Epithelial cell of proximal tubule (primary cell): ENCODE measurements at regions not wholly inside any gene's neighbourhood (a gene's known extent, or its start where the extent isn't known, plus 50 kb on each side); places are given as distances from the start of the nearest gene placed in this dataset.
"Not testable (repeated sequence)": the region's sequence is repeated elsewhere in the genome, so short reads cannot be mapped to it uniquely, and the experiment has no call there.

Source experiments
- DNase-seq: peaks from one replicate; pipeline ENCODE4 v3.0.0-alpha.2; 2011; ENCODE audit warnings: low read depth
- H3K4me3 ChIP-seq: 2 replicates; pipeline ENCODE4 v1.5.1; 2011; ENCODE audit warnings: low read depth, mild to moderate bottlenecking, low read length
- CTCF ChIP-seq: conservative IDR thresholded peaks from 2 replicates; pipeline ENCODE4 v1.5.1; 2012; ENCODE audit warnings: low read depth, mild to moderate bottlenecking, low read length

GRCh38 chr12:33830070-33830469, 192.2 kb upstream of the ALG10 start:
- TF ChIP-seq CTCF, result no peak
- no peak overlapping the region for H3K4me3 ChIP-seq
- no peak for DNase-seq

- no peak overlapping the region for H3K4me3 ChIP-seq
- no peak for TF ChIP-seq CTCF
- DNase-seq, result no peak
These were observed 189.4 kb upstream of the ALG10 start for GRCh38 chr12:33832900-33833299.

DNA sequence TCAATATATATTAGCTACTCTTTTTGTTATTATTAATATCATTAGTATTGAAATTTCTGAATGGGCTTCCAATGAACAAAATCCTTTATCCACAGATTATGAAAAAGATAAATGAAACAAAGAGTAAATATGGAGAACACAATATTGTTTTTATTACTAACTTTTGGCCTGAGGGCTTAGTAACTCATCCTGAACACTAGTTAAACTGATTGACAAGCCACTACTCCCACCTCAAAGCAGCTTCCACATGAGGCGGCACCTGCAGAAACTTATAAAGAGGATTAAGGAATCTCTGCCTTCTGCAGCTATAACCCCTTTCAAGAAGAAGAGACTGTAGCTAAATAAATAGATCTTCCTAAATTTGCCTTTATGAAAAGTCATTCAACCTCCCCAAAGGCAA, 187.6 kb upstream of the ALG10 start:
- no peak overlapping the region for H3K4me3 ChIP-seq
- DNase-seq, result no peak
- TF ChIP-seq CTCF, result no peak

DNA sequence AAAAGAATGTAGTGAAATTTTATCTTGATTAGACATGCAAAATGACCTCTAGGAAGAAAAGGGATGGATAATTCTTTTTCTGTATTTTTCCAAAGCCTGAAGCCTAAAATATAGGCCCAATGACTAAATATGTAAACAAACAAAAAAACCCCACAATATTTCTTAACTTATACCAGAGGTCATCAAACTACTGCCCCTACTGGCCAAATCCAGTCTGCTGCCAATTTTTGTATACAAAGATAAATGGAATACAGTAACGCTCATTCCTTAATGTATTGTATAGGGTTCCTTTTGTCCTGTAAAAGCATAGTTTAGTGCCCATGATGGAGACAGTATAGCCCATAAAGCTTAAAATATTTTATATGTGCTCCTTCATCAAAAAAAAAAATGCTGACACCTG, 145.7 kb upstream of the ALG10 start:
- DNase-seq, result no peak
- peak; percentile 8 for TF ChIP-seq CTCF
- H3K4me3 ChIP-seq, result no peak overlapping the region

DNA sequence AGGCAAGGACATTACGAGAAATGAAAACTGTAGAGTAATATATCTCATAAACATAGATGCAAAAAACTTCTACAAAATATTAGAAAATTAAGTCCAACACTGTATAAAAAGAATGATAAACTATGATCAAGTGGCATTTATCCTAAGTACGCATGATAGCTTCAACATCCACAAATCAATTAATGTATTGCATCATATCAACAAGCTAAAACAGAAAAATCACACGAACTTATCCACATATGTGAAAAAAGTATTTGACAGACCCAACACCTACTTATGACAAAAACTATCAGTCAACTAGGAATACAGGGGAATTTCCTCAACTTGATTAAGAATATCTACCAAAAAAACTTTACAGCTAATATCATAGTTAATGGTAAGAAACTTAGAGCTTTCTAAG, 129.9 kb upstream of the ALG10 start:
- no peak for TF ChIP-seq CTCF
- DNase-seq, result no peak
- H3K4me3 ChIP-seq, result no peak overlapping the region

DNA sequence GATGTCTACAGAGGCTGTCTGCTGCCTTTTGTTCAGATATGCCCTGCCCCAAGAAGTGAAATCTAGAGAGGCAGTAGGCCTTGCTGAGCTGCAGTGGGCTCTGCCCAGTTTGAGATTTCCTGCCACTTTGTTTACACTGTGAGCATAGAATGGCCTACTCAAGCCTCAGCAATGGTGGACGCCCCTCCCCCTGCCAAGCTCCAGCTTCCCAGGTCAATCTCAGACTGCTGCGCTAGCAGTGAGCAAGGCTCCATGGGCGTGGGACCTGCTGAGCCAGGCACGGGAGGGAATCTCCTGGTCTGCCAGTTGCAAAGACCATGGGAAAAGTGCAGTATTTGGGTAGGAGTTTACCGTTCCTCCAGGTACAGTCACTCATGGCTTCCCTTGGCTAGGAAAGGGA, 101.8 kb upstream of the ALG10 start:
- not testable (repeated sequence) for DNase-seq, H3K4me3 ChIP-seq

DNA sequence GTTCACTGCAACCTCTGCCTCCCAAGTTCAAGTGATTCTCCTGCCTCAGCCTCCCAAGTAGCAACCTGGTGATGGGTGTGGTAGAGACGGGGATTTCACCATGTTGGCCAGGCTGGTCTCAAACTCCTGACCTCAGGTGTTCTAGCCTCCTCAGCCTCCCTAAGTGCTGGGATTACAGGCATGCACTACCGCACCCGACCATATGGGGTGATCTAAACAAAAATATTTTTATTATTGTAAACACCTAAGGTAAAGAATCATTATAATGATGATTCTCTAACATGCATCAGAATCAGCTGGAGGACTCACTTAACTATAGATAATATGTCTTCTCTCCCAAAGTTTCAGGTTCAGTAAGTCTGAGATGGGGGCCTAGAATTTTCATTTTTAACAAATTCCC, 96.2 kb upstream of the ALG10 start:
- DNase-seq, result no peak
- H3K4me3 ChIP-seq, result no peak overlapping the region
- TF ChIP-seq CTCF, result no peak

DNA sequence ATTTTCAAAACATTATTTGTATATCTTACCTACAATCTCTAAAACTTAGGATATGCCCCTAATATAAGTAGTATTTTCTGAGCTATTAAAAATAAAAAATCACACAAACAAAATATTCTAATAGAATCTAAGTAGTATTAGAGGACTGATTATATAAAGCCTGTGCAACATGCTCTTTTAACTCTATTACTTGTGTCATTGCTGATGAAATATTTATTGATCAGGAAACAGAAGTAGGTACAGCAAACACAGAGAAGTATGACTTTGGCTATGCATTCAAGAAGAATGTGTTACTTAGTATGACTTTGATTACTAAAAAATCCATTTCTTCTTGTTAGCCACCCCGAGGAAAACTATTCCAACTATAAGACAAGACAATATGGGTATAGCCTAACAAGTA, 84.6 kb upstream of the ALG10 start:
- H3K4me3 ChIP-seq, DNase-seq: not testable (repeated sequence)
